AML-193 (cell line): ENCODE measurements at regions not wholly inside any gene's neighbourhood (a gene's known extent, or its start where the extent isn't known, plus 50 kb on each side); places are given as distances from the start of the nearest gene placed in this dataset.
A peak's percentile ranks its signal among the peaks of the same experiment; 100 is the strongest.

Source experiments
- DNase-seq, 2 experiments: peaks; one replicate each; lab custom pipeline; 2025; lab: John Stamatoyannopoulos, UW

GRCh38 chr6:94071835-94072234 lies 652.5 kb upstream of the EPHA7 start:
- DNase-seq, result peak in 1 of 2 experiments; percentile 10

- no peak for DNase-seq
Measured at GRCh38 chr6:94065707-94066337, 646.5 kb upstream of the EPHA7 start.

- no peak for DNase-seq
Measured at GRCh38 chr6:94052749-94053148, 633.4 kb upstream of the EPHA7 start.

- DNase-seq, result no peak
Measured at GRCh38 chr6:94050515-94050914, 631.2 kb upstream of the EPHA7 start.

GRCh38 chr6:94049001-94049400 lies 629.6 kb upstream of the EPHA7 start:
- no peak for DNase-seq

GRCh38 chr6:94045099-94045829 lies 625.9 kb upstream of the EPHA7 start:
- DNase-seq, result no peak

GRCh38 chr6:94041945-94042709 lies 622.8 kb upstream of the EPHA7 start:
- DNase-seq, result no peak

GRCh38 chr6:94036024-94036423 lies 616.7 kb upstream of the EPHA7 start:
- no peak for DNase-seq

- no peak for DNase-seq
Measured at GRCh38 chr6:94027374-94027773, 608.0 kb upstream of the EPHA7 start.

- DNase-seq, result no peak
Measured at GRCh38 chr6:94026575-94026974, 607.2 kb upstream of the EPHA7 start.

- DNase-seq, result no peak
Measured at GRCh38 chr6:94005835-94006234, 586.5 kb upstream of the EPHA7 start.

GRCh38 chr6:93992976-93993375 lies 573.6 kb upstream of the EPHA7 start:
- no peak for DNase-seq

- no peak for DNase-seq
Measured at GRCh38 chr6:93989630-93990029, 570.3 kb upstream of the EPHA7 start.

- no peak for DNase-seq
Measured at GRCh38 chr6:93985953-93986352, 566.6 kb upstream of the EPHA7 start.

GRCh38 chr6:93975159-93975558 lies 555.8 kb upstream of the EPHA7 start:
- DNase-seq, result no peak

GRCh38 chr6:93974332-93974731 lies 555.0 kb upstream of the EPHA7 start:
- no peak for DNase-seq

- no peak for DNase-seq
Measured at GRCh38 chr6:93972791-93973190, 553.4 kb upstream of the EPHA7 start.

GRCh38 chr6:93970684-93971083 lies 551.3 kb upstream of the EPHA7 start:
- no peak for DNase-seq

- DNase-seq, result no peak
Measured at GRCh38 chr6:93968126-93968525, 548.8 kb upstream of the EPHA7 start.

GRCh38 chr6:93964926-93965325 lies 545.6 kb upstream of the EPHA7 start:
- no peak for DNase-seq

- no peak for DNase-seq
Measured at GRCh38 chr6:93964321-93964720, 545.0 kb upstream of the EPHA7 start.

- DNase-seq, result no peak
Measured at GRCh38 chr6:93962566-93962965, 543.2 kb upstream of the EPHA7 start.

GRCh38 chr6:93954584-93954983 lies 535.2 kb upstream of the EPHA7 start:
- no peak for DNase-seq
